Tibial nerve (tissue), 4 donors: ENCODE measurements at regions not wholly inside any gene's neighbourhood (a gene's known extent, or its start where the extent isn't known, plus 50 kb on each side); places are given as distances from the start of the nearest gene placed in this dataset.

Experiments
- EP300 ChIP-seq, 2 donors: sonication (generic); formaldehyde crosslinking; IDR thresholded peaks; one replicate each; pipeline ENCODE4 v1.6.1; 2017; ENCODE audit warnings: antibody characterized with exemption in 2 of 2, mild to moderate bottlenecking in 1 of 2
- POLR2A ChIP-seq, 2 donors: fragments of 450-650 bp; IDR thresholded peaks; one replicate each; pipeline ENCODE4 v1.6.1; 2017; ENCODE audit warnings: antibody characterized with exemption in 2 of 2, mild to moderate bottlenecking in 2 of 2, moderate library complexity in 2 of 2
- TF ChIP-seq, protein P1 (sequence below), 5 experiments: fragments of 200-600 bp in 3 of 5; fragments of 450-650 bp in 2 of 5; sonication (generic) in 3 of 5; IDR thresholded peaks; one replicate each; pipeline ENCODE4 v1.5.1; 2016 to 2019; ENCODE audit warnings: antibody characterized with exemption in 5 of 5, mild to moderate bottlenecking in 3 of 5, moderate library complexity in 2 of 5

DNA sequence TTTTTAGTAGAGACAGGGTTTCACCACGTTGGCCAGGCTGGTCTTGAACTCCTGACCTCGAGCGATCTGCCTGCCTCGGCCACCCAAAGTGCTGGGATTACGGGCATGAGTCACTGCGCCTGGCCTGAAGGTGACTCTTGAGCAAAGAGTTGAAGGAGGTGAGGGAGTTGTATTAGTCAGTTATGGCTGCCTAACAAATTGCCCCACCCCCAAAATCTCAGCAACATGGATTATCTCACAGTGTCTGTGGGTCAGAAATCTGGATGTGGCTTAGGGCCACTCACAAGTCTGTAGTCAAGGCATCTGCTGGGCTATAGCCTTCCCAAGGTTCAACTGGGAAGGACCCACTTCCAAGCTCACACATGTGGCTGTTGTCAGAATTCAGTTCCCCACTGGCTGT lies 52.8 kb upstream of the ADGRE5 start:
- TF ChIP-seq, protein P1, sequence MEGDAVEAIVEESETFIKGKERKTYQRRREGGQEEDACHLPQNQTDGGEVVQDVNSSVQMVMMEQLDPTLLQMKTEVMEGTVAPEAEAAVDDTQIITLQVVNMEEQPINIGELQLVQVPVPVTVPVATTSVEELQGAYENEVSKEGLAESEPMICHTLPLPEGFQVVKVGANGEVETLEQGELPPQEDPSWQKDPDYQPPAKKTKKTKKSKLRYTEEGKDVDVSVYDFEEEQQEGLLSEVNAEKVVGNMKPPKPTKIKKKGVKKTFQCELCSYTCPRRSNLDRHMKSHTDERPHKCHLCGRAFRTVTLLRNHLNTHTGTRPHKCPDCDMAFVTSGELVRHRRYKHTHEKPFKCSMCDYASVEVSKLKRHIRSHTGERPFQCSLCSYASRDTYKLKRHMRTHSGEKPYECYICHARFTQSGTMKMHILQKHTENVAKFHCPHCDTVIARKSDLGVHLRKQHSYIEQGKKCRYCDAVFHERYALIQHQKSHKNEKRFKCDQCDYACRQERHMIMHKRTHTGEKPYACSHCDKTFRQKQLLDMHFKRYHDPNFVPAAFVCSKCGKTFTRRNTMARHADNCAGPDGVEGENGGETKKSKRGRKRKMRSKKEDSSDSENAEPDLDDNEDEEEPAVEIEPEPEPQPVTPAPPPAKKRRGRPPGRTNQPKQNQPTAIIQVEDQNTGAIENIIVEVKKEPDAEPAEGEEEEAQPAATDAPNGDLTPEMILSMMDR (IDR thresholded peaks at IDR 0.05), result no peak
- TF ChIP-seq POLR2A (IDR thresholded peaks at IDR 0.05) (no peak), EP300 (IDR thresholded peaks at IDR 0.05) (no peak)
